ENCODE measurements at regions not wholly inside any gene's neighbourhood (a gene's known extent, or its start where the extent isn't known, plus 50 kb on each side); places are given as distances from the start of the nearest gene placed in this dataset.

GRCh38 chr13:85068231-85068630 lies 731.0 kb downstream of the SLITRK6 start:
- DNase-seq = no peak

GRCh38 chr13:85040215-85040614 lies 759.0 kb downstream of the SLITRK6 start:
- no peak for DNase-seq

- DNase-seq = no peak
These were observed 767.4 kb downstream of the SLITRK6 start for GRCh38 chr13:85031771-85032170.

GRCh38 chr13:85028035-85028434 lies 771.2 kb downstream of the SLITRK6 start:
- DNase-seq = no peak

GRCh38 chr13:85019121-85019520 lies 780.1 kb downstream of the SLITRK6 start:
- DNase-seq = no peak

GRCh38 chr13:85013006-85013405 lies 786.2 kb downstream of the SLITRK6 start:
- DNase-seq = no peak

GRCh38 chr13:85009447-85009846 lies 789.8 kb downstream of the SLITRK6 start:
- DNase-seq = no peak

GRCh38 chr13:84999252-84999651 lies 800.0 kb downstream of the SLITRK6 start:
- DNase-seq = no peak

- DNase-seq = no peak
These were observed 800.5 kb downstream of the SLITRK6 start for GRCh38 chr13:84998681-84999080.

GRCh38 chr13:84997858-84998257 lies 801.4 kb downstream of the SLITRK6 start:
- DNase-seq = no peak

- DNase-seq = no peak
These were observed 804.6 kb downstream of the SLITRK6 start for GRCh38 chr13:84994582-84994981.

GRCh38 chr13:84985860-84986259 lies 813.4 kb downstream of the SLITRK6 start:
- DNase-seq = no peak

- no peak for DNase-seq
These were observed 815.9 kb downstream of the SLITRK6 start for GRCh38 chr13:84983321-84983720.

GRCh38 chr13:84980571-84980970 lies 818.6 kb downstream of the SLITRK6 start:
- DNase-seq = no peak

- no peak for DNase-seq
These were observed 820.4 kb downstream of the SLITRK6 start for GRCh38 chr13:84978851-84979250.

GRCh38 chr13:84973661-84974060 lies 825.6 kb downstream of the SLITRK6 start:
- no peak for DNase-seq

GRCh38 chr13:84972907-84973306 lies 826.3 kb downstream of the SLITRK6 start:
- no peak for DNase-seq

- no peak for DNase-seq
These were observed 836.4 kb downstream of the SLITRK6 start for GRCh38 chr13:84962849-84963248.

- no peak for DNase-seq
These were observed 837.0 kb downstream of the SLITRK6 start for GRCh38 chr13:84962141-84962750.

GRCh38 chr13:84961023-84961422 lies 838.2 kb downstream of the SLITRK6 start:
- DNase-seq = no peak

GRCh38 chr13:84959818-84960217 lies 839.4 kb downstream of the SLITRK6 start:
- DNase-seq = no peak

GRCh38 chr13:84954636-84955035 lies 844.6 kb downstream of the SLITRK6 start:
- DNase-seq = no peak

- DNase-seq = no peak
These were observed 848.1 kb downstream of the SLITRK6 start for GRCh38 chr13:84951128-84951527.

GRCh38 chr13:84946192-84946591 lies 853.0 kb downstream of the SLITRK6 start:
- DNase-seq = no peak

- DNase-seq = no peak
These were observed 858.4 kb downstream of the SLITRK6 start for GRCh38 chr13:84940798-84941197.

- no peak for DNase-seq
These were observed 859.1 kb downstream of the SLITRK6 start for GRCh38 chr13:84940167-84940566.
